ENCODE measurements at regions not wholly inside any gene's neighbourhood (a gene's known extent, or its start where the extent isn't known, plus 50 kb on each side); places are given as distances from the start of the nearest gene placed in this dataset.

DNA sequence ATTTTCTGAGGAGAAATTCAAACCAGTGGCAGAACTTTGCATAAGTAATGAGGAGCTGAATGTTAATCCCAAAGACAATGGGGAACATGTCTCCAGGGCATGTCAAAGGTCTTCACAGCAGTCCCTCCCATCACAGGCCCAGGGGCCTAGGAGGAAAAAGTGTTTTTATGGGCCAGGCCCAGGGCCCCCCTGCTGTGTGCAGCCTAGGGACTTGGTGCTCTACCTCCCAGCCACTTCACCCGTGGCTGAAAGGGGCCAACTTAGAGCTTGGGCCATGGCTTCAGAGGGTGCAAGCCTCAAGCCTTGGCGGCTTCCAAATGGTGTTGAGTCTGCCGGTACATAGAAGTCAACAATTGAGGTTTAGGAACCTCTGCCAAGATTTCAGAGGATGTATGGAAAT, 854.0 kb downstream of the LRRIQ3 start:
- H3K36me3 Mint-ChIP-seq: peaks cover 9% of the 10 kb centered on the region

DNA sequence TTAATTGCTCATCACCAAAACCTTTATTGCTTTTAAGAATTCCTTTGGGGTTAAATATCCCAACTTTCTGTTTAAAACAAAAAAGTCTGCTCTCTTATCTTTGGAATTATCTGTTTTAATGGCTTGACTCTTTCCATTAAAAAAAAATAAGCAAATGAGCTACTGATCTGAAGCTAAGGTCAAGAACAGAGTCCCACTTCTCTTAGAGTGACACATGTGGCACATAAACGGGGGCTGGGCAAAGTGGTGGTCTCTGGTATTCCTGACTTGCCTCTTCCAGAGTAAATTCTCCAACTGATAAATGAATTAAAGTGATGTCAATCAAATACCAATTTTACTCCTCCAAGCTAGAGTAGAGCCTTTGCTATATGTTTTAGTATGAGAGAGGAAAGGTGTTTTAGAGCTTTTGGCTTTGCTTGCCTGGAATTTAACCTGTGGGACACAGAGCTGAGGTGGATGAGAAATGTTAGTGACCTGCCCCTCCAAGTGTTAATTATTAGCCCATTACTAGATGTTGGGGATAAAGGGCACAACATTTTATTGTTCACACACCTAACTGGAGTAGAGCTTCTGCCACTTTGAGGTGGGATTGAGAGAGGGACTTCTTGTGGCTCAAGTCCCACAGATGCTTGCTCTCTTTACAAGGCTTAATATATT, 864.0 kb downstream of the LRRIQ3 start:
- Histone ChIP-seq H3K27ac (ENCODE audit: low read length) (no peak overlapping the region), H3K4me3 (ENCODE audit: low read length) (no peak overlapping the region), H3K36me3 (ENCODE audit: control insufficient read depth, insufficient read depth, low read length) (no peaks in the 10 kb centered on the region), H3K9me3 (ENCODE audit: control insufficient read depth, insufficient read depth, low read length) (peaks cover 3% of the 10 kb centered on the region), H3K4me1 (ENCODE audit: control insufficient read depth, insufficient read depth, low read length) (no peaks in the 10 kb centered on the region), H3K27me3 (ENCODE audit: control insufficient read depth, insufficient read depth, low read length) (no peaks in the 10 kb centered on the region)
- ATAC-seq: no peak
- H3K36me3 Mint-ChIP-seq: peaks cover 18% of the 10 kb centered on the region
- peaks cover 18 to 31% of the 10 kb centered on the region in 2 donors for H3K9me3 Mint-ChIP-seq
- no peak overlapping the region for H3K27ac Mint-ChIP-seq
- whole genome bisulfite sequencing (ENCODE audit: insufficient coverage): 69% methylated on average over 1 of the region's 1 CpG
- TF ChIP-seq, protein P1, sequence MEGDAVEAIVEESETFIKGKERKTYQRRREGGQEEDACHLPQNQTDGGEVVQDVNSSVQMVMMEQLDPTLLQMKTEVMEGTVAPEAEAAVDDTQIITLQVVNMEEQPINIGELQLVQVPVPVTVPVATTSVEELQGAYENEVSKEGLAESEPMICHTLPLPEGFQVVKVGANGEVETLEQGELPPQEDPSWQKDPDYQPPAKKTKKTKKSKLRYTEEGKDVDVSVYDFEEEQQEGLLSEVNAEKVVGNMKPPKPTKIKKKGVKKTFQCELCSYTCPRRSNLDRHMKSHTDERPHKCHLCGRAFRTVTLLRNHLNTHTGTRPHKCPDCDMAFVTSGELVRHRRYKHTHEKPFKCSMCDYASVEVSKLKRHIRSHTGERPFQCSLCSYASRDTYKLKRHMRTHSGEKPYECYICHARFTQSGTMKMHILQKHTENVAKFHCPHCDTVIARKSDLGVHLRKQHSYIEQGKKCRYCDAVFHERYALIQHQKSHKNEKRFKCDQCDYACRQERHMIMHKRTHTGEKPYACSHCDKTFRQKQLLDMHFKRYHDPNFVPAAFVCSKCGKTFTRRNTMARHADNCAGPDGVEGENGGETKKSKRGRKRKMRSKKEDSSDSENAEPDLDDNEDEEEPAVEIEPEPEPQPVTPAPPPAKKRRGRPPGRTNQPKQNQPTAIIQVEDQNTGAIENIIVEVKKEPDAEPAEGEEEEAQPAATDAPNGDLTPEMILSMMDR (IDR thresholded peaks at IDR 0.05): no peak
- no peaks in the 10 kb centered on the region for H3K4me1 Mint-ChIP-seq
- intact Hi-C loops (cut with micrococcal nuclease): no loop called here
- no peak for DNase-seq
- H3K4me3 Mint-ChIP-seq: no peak overlapping the region
- H3K27me3 Mint-ChIP-seq (ENCODE audit: low read depth in 2 of 2): no peaks in the 10 kb centered on the region

More for the DNA sequence above, 854.0 kb downstream of the LRRIQ3 start:
- Histone ChIP-seq H3K4me1 (ENCODE audit: control insufficient read depth, insufficient read depth, low read length) (no peaks in the 10 kb centered on the region), H3K27me3 (ENCODE audit: control insufficient read depth, insufficient read depth, low read length) (no peaks in the 10 kb centered on the region), H3K9me3 (ENCODE audit: control insufficient read depth, insufficient read depth, low read length) (no peaks in the 10 kb centered on the region), H3K27ac (ENCODE audit: low read length) (no peak overlapping the region), H3K4me3 (ENCODE audit: low read length) (no peak overlapping the region), H3K36me3 (ENCODE audit: control insufficient read depth, insufficient read depth, low read length) (no peaks in the 10 kb centered on the region)
- TF ChIP-seq, protein P1 (IDR thresholded peaks at IDR 0.05): no peak
- Mint-ChIP-seq H3K4me3 (no peak overlapping the region), H3K27ac (no peak overlapping the region), H3K27me3 (ENCODE audit: low read depth in 2 of 2) (no peaks in the 10 kb centered on the region), H3K9me3 (peaks cover 12 to 21% of the 10 kb centered on the region in 2 donors), H3K4me1 (no peaks in the 10 kb centered on the region)
- ATAC-seq (no peak), DNase-seq (no peak)
- 88% methylated on average over 3 of the region's 3 CpGs for WGBS (ENCODE audit: insufficient coverage)
- intact Hi-C loops (cut with micrococcal nuclease): no loop called here

DNA sequence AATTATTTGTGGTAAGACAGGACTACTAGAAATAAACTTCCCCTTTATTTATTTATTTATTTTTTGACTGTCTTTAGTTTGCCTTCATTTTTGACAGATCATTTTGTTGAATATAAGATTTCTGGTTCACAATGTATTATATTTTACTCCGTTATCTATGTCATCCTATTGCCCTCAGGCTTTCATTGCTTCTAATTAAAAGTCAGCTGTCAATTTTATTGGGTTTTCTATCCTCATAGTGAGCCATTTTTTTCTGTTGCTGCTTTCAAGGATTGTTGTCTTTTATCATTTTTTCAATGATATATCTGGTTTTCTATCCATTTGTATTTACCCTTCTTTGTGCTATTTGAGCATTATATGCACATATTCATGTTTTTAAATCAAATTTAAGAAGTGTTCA, 866.2 kb downstream of the LRRIQ3 start:
- H3K4me1 ChIP-seq (ENCODE audit: control insufficient read depth, insufficient read depth, low read length): no peaks in the 10 kb centered on the region
- TF ChIP-seq, protein P1 (IDR thresholded peaks at IDR 0.05): no peak
- no peak for DNase-seq
- peaks cover 18% of the 10 kb centered on the region for H3K36me3 Mint-ChIP-seq
- peaks cover 13 to 25% of the 10 kb centered on the region in 2 donors for H3K9me3 Mint-ChIP-seq
- no peaks in the 10 kb centered on the region for H3K27me3 ChIP-seq (ENCODE audit: control insufficient read depth, insufficient read depth, low read length)
- ATAC-seq: no peak
- intact Hi-C loops (cut with micrococcal nuclease): no loop called here
- no peak overlapping the region for H3K4me3 Mint-ChIP-seq
- H3K27ac ChIP-seq (ENCODE audit: low read length): no peak overlapping the region
- no peak overlapping the region for H3K4me3 ChIP-seq (ENCODE audit: low read length)
- no CpG with 5 or more reads among the region's 1 CpG for WGBS (ENCODE audit: insufficient coverage)
- H3K27me3 Mint-ChIP-seq (ENCODE audit: low read depth in 2 of 2): no peaks in the 10 kb centered on the region
- peaks cover 13% of the 10 kb centered on the region for H3K9me3 ChIP-seq (ENCODE audit: control insufficient read depth, insufficient read depth, low read length)
- no peaks in the 10 kb centered on the region for H3K4me1 Mint-ChIP-seq
- no peaks in the 10 kb centered on the region for H3K36me3 ChIP-seq (ENCODE audit: control insufficient read depth, insufficient read depth, low read length)
- no peak overlapping the region for H3K27ac Mint-ChIP-seq

DNA sequence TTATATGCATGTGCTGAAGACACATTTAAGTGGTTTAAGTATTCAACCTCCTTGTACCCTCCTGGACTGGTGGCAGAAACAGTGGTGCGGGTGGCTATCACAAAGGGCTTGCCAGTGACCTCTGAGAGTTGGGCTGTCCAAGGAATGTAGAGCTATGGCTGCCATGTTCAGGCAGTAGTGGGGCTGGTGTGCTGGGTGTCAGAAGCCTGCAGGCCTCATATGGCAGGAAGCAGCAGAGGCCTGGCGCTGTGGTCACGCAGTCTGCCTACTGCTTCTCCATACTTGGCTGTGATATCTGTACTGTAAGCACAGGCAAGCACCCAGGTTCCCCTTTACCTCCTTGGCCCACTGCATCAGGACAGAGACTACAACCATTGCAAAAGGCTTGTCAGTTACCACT, 870.0 kb downstream of the LRRIQ3 start:
- H3K4me3 ChIP-seq (ENCODE audit: low read length): no peak overlapping the region
- ATAC-seq (no peak), DNase-seq (no peak)
- peaks cover 14% of the 10 kb centered on the region for H3K9me3 ChIP-seq (ENCODE audit: control insufficient read depth, insufficient read depth, low read length)
- H3K27ac Mint-ChIP-seq: no peak overlapping the region
- no peaks in the 10 kb centered on the region for H3K4me1 Mint-ChIP-seq
- TF ChIP-seq, protein P1 (IDR thresholded peaks at IDR 0.05): no peak
- no peaks in the 10 kb centered on the region for H3K4me1 ChIP-seq (ENCODE audit: control insufficient read depth, insufficient read depth, low read length)
- H3K9me3 Mint-ChIP-seq: peaks cover 19 to 23% of the 10 kb centered on the region in 2 donors
- intact Hi-C loops (cut with micrococcal nuclease): no loop called here
- no peaks in the 10 kb centered on the region for H3K27me3 ChIP-seq (ENCODE audit: control insufficient read depth, insufficient read depth, low read length)
- H3K27ac ChIP-seq (ENCODE audit: low read length): no peak overlapping the region
- WGBS (ENCODE audit: insufficient coverage): 89% methylated on average over 3 of the region's 3 CpGs
- peaks cover 25% of the 10 kb centered on the region for H3K36me3 Mint-ChIP-seq
- no peaks in the 10 kb centered on the region for H3K27me3 Mint-ChIP-seq (ENCODE audit: low read depth in 2 of 2)
- no peak overlapping the region for H3K4me3 Mint-ChIP-seq
- H3K36me3 ChIP-seq (ENCODE audit: control insufficient read depth, insufficient read depth, low read length): no peaks in the 10 kb centered on the region

Measured in natural killer cell (primary cell).